Nephron progenitor cell (in vitro differentiated cells): ENCODE measurements at regions not wholly inside any gene's neighbourhood (a gene's known extent, or its start where the extent isn't known, plus 50 kb on each side); places are given as distances from the start of the nearest gene placed in this dataset.

Experiments used
- DNase-seq: peaks from one replicate; pipeline ENCODE4 v3.0.0; 2021
- H3K27ac Mint-ChIP-seq: 2 replicates; pipeline ENCODE4 v1.8.0; 2021; ENCODE audit warnings: mild to moderate bottlenecking, moderate library complexity, mixed read lengths
- H3K27me3 Mint-ChIP-seq: 2 replicates; pipeline ENCODE4 v1.8.0; 2021; ENCODE audit warnings: mild to moderate bottlenecking, low read depth, mixed read lengths; ENCODE audit not compliant: poor library complexity
- H3K36me3 Mint-ChIP-seq: 2 replicates; pipeline ENCODE4 v1.8.0; 2021; ENCODE audit warnings: low read depth, mixed read lengths
- H3K4me1 Mint-ChIP-seq: 2 replicates; pipeline ENCODE4 v1.8.0; 2021; ENCODE audit warnings: mixed read lengths
- H3K4me3 Mint-ChIP-seq: 2 replicates; pipeline ENCODE4 v1.8.0; 2021; ENCODE audit warnings: mild to moderate bottlenecking, moderate library complexity, mixed read lengths
- H3K9me3 Mint-ChIP-seq: 2 replicates; pipeline ENCODE4 v1.8.0; 2021; ENCODE audit warnings: mild to moderate bottlenecking, moderate library complexity, mixed read lengths
- TF ChIP-seq, protein P1 (sequence below): fragments of 200-600 bp; sonication (generic); IDR thresholded peaks from 2 replicates; pipeline ENCODE4 v1.5.0; 2021; ENCODE audit warnings: antibody characterized with exemption

GRCh38 chr15:69604072-69604411 lies 151.4 kb downstream of the RPLP1 start:
- TF ChIP-seq, protein P1, sequence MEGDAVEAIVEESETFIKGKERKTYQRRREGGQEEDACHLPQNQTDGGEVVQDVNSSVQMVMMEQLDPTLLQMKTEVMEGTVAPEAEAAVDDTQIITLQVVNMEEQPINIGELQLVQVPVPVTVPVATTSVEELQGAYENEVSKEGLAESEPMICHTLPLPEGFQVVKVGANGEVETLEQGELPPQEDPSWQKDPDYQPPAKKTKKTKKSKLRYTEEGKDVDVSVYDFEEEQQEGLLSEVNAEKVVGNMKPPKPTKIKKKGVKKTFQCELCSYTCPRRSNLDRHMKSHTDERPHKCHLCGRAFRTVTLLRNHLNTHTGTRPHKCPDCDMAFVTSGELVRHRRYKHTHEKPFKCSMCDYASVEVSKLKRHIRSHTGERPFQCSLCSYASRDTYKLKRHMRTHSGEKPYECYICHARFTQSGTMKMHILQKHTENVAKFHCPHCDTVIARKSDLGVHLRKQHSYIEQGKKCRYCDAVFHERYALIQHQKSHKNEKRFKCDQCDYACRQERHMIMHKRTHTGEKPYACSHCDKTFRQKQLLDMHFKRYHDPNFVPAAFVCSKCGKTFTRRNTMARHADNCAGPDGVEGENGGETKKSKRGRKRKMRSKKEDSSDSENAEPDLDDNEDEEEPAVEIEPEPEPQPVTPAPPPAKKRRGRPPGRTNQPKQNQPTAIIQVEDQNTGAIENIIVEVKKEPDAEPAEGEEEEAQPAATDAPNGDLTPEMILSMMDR: no peak
- Mint-ChIP-seq H3K27me3 (peaks cover 39% of the 10 kb centered on the region), H3K4me3 (no peak overlapping the region), H3K9me3 (no peaks in the 10 kb centered on the region), H3K4me1 (peaks cover 4% of the 10 kb centered on the region), H3K36me3 (no peaks in the 10 kb centered on the region), H3K27ac (no peak overlapping the region)
- DNase-seq: no peak

- Mint-ChIP-seq H3K4me3 (no peak overlapping the region), H3K4me1 (no peaks in the 10 kb centered on the region), H3K36me3 (no peaks in the 10 kb centered on the region), H3K9me3 (no peaks in the 10 kb centered on the region), H3K27ac (no peak overlapping the region), H3K27me3 (peaks cover 38% of the 10 kb centered on the region)
- DNase-seq: no peak
- TF ChIP-seq, protein P1: no peak
These were observed 153.5 kb downstream of the RPLP1 start for GRCh38 chr15:69606144-69606543.

DNA sequence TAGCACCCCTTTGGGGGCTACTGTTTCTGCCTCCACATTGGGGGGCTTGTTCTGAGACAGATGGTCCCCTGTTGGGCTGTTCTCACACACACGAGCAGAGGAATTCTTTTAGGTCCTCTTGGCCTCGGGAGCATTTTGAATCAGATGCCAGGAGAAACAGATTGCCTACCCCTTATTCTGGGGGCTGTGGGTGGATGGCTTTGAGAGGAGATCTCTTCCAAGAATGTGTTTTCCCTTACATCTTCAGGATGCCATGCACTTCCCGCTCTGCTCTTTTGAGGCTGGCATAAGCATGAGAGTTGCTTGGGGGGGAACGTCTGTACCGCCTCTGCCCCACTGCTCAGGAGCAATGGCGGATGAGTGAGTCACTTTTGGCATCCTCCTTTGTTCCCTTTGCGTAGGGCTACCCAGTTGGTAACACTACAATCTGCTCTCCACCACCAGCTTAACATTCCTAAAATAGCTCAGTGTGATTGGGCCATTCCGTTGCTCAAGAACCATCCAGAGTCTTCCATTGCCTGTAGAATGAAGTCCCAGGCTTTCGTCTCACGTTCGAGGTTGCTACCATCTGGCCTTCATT lies 154.4 kb downstream of the RPLP1 start:
- Mint-ChIP-seq H3K27me3 (peaks cover 38% of the 10 kb centered on the region), H3K9me3 (no peaks in the 10 kb centered on the region), H3K36me3 (no peaks in the 10 kb centered on the region), H3K4me3 (no peak overlapping the region), H3K27ac (no peak overlapping the region), H3K4me1 (no peaks in the 10 kb centered on the region)
- no peak for DNase-seq
- TF ChIP-seq, protein P1: no peak

GRCh38 chr15:69608661-69609060 lies 156.0 kb downstream of the RPLP1 start:
- Mint-ChIP-seq H3K4me3 (no peak overlapping the region), H3K9me3 (no peaks in the 10 kb centered on the region), H3K27me3 (peaks cover 24% of the 10 kb centered on the region), H3K4me1 (no peaks in the 10 kb centered on the region), H3K36me3 (no peaks in the 10 kb centered on the region), H3K27ac (no peak overlapping the region)
- TF ChIP-seq, protein P1: no peak
- DNase-seq: no peak

DNA sequence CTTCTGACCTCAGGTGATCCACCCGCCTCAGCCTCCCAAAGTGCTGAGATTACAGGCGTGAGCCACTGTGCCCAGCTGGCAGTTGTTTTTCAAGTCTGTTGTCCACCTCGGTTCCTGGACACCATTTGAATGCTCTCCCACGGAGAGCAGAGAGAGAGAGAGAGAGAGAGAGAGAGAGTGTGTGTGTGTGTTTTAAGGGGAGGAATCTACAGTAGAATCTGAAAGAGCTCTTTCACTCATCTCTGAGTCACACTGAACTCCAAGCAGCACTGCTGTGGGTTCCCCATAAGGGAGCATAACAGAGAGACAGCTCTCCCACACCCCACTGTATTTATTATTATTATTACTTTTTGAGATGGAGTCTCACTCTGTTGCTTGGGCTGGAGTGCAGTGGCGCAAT lies 156.6 kb downstream of the RPLP1 start:
- DNase-seq: no peak
- Mint-ChIP-seq H3K27me3 (peaks cover 20% of the 10 kb centered on the region), H3K4me3 (no peak overlapping the region), H3K27ac (no peak overlapping the region), H3K36me3 (no peaks in the 10 kb centered on the region), H3K9me3 (no peaks in the 10 kb centered on the region), H3K4me1 (no peaks in the 10 kb centered on the region)
- TF ChIP-seq, protein P1: no peak

GRCh38 chr15:69609776-69610175 lies 157.2 kb downstream of the RPLP1 start:
- no peak overlapping the region for H3K4me3 Mint-ChIP-seq
- no peak overlapping the region for H3K27ac Mint-ChIP-seq
- no peak for DNase-seq

More at GRCh38 chr15:69609776-69610175, 157.2 kb downstream of the RPLP1 start:
- Mint-ChIP-seq H3K9me3 (no peaks in the 10 kb centered on the region), H3K27me3 (peaks cover 19% of the 10 kb centered on the region), H3K36me3 (no peaks in the 10 kb centered on the region), H3K4me1 (no peaks in the 10 kb centered on the region)
- TF ChIP-seq, protein P1: no peak
